DMS 273 treated with DMSO at 0.1 percent for 48 hours (cell line): ENCODE measurements at regions not wholly inside any gene's neighbourhood (a gene's known extent, or its start where the extent isn't known, plus 50 kb on each side); places are given as distances from the start of the nearest gene placed in this dataset.
"Not testable (repeated sequence)": the region's sequence is repeated elsewhere in the genome, so short reads cannot be mapped to it uniquely, and the experiment has no call there.

ENCODE experiments used
- DNase-seq: peaks from one replicate; lab custom pipeline; 2025; lab: John Stamatoyannopoulos, UW

GRCh38 chr11:70894566-70895365 is 357.6 kb downstream of the SHANK2 start:
- no peak for DNase-seq

- DNase-seq: no peak
Observed at GRCh38 chr11:70895366-70895670, 357.1 kb downstream of the SHANK2 start.

DNA sequence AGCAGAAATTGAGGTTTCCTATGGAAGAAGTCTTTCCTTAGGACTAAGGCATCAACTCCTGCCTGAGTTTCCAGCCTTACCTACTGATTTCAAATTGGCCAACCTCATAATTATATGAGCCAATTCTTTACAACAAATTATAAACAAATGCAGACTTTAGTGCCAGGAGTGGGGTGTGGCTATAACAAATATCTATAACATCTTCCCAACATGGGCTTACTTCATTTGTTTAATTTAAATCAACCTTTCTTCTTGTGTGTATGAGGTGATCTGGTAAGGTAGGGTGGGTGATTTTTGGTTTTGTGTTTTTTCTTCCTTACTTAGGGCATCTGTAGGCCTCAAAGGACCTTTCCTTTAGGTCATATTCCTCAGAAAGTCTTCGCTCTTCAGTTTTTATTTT is 354.9 kb downstream of the SHANK2 start:
- DNase-seq: no peak

- no peak for DNase-seq
Observed at GRCh38 chr11:70899616-70900015, 352.8 kb downstream of the SHANK2 start.

- no peak for DNase-seq
Observed at GRCh38 chr11:70900540-70900939, 351.8 kb downstream of the SHANK2 start.

GRCh38 chr11:70901951-70902521 is 350.3 kb downstream of the SHANK2 start:
- no peak for DNase-seq

- DNase-seq: not testable (repeated sequence)
Observed at GRCh38 chr11:70903229-70903628, 349.1 kb downstream of the SHANK2 start.

DNA sequence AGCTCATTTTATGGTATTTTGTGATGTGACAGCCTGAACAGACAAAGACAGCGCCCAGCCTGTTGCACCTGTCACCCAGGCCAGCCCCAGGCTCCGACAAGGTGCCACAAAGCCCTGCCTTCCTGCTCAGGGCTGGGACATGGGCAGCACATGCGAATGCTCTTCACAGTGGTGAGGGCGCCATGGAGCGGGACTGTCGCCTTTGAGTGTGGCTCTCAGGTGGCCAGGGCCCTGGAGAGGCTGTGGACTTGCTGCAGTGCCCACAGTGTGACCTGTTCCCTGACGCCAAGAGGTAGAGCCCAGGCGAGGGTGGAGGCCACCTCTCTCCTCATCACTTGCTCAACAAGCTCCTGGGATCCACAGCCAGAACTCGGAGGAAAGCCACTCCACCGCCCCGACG is 346.3 kb downstream of the SHANK2 start:
- no peak for DNase-seq

DNA sequence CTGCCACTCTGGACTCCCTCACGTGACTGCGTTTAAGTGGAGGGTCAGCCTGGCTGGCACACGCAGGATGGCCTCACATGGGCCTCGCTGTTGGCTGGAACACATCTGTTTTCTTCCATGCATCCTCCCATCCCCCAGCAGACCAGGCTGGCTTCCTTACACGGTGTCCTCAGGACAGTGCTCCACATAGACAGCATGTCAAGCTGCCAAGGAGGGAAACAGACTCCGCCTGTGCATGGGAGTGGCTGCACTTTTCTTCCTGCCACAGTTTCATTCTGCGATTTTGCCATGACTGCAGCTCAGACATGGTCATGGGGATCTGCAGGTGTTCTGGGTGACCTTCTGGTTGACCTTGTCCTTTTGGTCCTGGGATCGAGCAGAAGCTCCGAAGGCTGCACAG is 344.2 kb downstream of the SHANK2 start:
- DNase-seq: no peak

- no peak for DNase-seq
Observed at GRCh38 chr11:70910835-70911234, 341.5 kb downstream of the SHANK2 start.

DNA sequence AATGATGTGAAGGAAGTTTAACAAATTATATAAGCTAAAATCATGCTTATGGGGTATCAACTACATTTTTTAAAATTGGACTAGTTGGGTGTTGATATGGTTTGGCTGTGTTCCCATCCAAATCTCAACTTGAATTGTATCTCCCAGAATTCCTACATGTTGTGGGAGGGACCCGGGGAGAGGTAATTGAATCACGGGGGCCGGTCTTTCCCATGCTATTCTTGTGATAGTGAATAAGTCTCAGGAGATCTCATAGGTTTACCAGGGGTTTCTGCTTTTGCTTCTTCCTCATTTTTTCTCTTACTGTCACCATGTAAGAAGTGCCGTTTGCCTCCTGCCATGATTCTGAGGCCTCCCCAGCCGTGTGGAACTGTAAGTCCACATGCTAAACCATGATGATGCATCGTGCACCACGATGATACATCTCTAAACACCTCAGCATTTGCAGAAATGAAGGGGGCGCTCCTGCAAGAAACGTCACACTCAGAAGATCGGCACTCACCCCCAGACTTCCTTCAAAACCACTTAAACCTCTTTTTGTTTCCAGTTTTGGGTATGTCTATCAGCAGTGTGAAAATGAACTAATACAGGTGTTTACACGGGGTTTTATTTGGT is 340.0 kb downstream of the SHANK2 start:
- no peak for DNase-seq

DNA sequence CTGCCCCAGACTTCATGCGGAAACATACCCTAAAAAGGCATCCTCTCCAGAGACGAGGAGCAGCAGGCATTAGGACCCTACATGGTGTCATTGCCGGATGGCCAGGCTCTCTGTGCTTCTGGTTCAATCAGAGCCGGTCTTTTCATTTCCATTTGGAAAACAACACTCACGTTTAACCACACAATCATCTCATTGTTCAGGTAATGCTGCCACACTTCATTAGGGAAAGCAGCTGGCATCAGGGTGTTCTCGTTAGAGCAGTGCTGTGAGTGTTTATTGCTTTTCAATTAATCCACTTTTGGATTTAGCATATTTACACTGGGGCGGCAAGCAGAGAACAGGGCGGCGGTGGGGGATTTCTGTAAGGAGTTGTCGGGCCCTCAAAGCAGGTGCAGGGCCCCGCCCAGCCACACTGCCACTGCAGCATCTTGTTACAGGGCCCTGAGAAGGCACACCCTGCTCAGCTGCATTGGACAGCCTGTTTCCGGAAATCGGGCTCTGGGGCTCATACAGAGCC is 338.6 kb downstream of the SHANK2 start:
- no peak for DNase-seq

- no peak for DNase-seq
Observed at GRCh38 chr11:70914496-70914895, 337.9 kb downstream of the SHANK2 start.

- DNase-seq: no peak
Observed at GRCh38 chr11:70915158-70915985, 337.0 kb downstream of the SHANK2 start.

- no peak for DNase-seq
Observed at GRCh38 chr11:70916351-70916750, 336.0 kb downstream of the SHANK2 start.

DNA sequence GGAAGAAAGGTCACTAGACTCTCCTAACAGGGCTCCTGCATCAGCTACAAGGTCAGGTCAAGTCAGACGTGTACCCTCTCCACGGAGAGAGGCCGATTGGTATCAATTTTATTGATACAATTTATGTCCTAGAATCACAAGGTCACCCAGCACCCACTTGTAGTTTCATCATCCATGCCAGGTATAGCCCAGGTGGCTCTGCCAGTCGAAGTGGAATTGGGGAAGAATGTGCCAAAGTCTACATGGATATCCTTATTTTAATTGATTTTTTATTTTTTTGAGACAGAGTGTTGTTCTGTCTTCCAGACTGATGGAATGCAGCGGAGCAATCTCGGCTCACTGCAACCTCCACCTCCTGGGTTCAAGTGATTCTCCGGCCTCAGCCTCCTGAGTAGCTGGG is 334.1 kb downstream of the SHANK2 start:
- DNase-seq: no peak

DNA sequence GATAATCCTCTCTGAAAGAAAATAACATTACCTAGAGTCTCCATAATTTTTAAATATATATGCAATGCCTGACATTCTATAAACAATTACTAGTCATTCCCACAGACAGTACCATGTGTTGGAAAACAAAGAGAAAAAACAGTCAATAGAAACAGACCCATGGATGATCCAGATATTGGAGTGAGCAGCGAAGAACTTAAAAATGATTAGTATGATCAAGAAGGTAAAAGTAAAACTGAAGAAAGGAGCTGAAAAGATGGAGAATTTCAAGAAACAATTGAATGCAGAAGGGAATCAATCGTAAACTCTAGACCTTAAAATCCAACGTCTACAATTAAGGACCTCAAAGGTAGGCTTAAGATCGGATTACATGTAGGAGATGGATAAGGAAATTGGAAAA is 330.6 kb downstream of the SHANK2 start:
- no peak for DNase-seq

GRCh38 chr11:70924108-70924507 is 328.3 kb downstream of the SHANK2 start:
- no peak for DNase-seq

- no peak for DNase-seq
Observed at GRCh38 chr11:70925238-70925637, 327.1 kb downstream of the SHANK2 start.

- DNase-seq: no peak
Observed at GRCh38 chr11:70926543-70927201, 325.7 kb downstream of the SHANK2 start.

GRCh38 chr11:70928854-70929598 is 323.4 kb downstream of the SHANK2 start:
- no peak for DNase-seq
